ENCODE measurements at regions not wholly inside any gene's neighbourhood (a gene's known extent, or its start where the extent isn't known, plus 50 kb on each side); places are given as distances from the start of the nearest gene placed in this dataset.
"Not testable (repeated sequence)": the region's sequence is repeated elsewhere in the genome, so short reads cannot be mapped to it uniquely, and the experiment has no call there.

GRCh38 chr14:105889666-105890473 lies 363.5 kb downstream of the TMEM121 start:
- no peaks in the 10 kb centered on the region for H3K9me3 ChIP-seq (ENCODE audit: low read depth)
- H3K27ac ChIP-seq: no peak overlapping the region
- no peaks in the 10 kb centered on the region for H3K36me3 ChIP-seq
- no peak overlapping the region for H3K4me3 ChIP-seq
- H3K4me1 ChIP-seq (ENCODE audit: low read depth): no peaks in the 10 kb centered on the region
- H3K27me3 ChIP-seq: no peaks in the 10 kb centered on the region
- no peak for TF ChIP-seq CTCF (IDR thresholded peaks at IDR 0.05; ENCODE audit: low read depth, low read length)
- no peak for DNase-seq (ENCODE audit: low read depth in 1 of 2, low spot score in 1 of 2)

GRCh38 chr14:105890474-105891220 lies 364.3 kb downstream of the TMEM121 start:
- no peak for DNase-seq (ENCODE audit: low read depth in 1 of 2, low spot score in 1 of 2)
- no peak for TF ChIP-seq CTCF (IDR thresholded peaks at IDR 0.05; ENCODE audit: low read depth, low read length)
- H3K27ac ChIP-seq: no peak overlapping the region
- no peaks in the 10 kb centered on the region for H3K27me3 ChIP-seq
- no peaks in the 10 kb centered on the region for H3K36me3 ChIP-seq
- H3K4me3 ChIP-seq: no peak overlapping the region
- no peaks in the 10 kb centered on the region for H3K9me3 ChIP-seq (ENCODE audit: low read depth)
- no peaks in the 10 kb centered on the region for H3K4me1 ChIP-seq (ENCODE audit: low read depth)

DNA sequence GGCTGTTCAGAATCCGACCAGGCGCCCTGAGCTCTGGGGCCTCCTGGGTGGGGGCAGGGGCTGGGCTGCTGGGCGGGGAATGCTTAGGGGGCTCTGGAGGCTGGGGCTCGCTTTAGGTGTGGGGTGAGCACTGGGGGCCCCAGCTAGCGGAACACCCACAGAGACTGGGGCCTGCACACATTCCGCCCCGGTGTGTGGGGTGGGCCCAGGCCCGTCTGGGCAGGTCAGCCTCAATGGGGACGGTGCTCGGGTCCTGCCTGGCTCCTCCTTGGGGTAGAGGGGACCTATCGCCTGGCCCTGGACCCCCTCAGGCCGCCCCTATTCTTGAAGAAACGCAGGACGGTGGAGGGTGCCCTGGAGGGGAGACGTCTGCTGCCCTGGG lies 364.8 kb downstream of the TMEM121 start:
- no peak overlapping the region for H3K27ac ChIP-seq
- H3K9me3 ChIP-seq (ENCODE audit: low read depth): no peaks in the 10 kb centered on the region
- no peak for TF ChIP-seq CTCF (IDR thresholded peaks at IDR 0.05; ENCODE audit: low read depth, low read length)
- no peaks in the 10 kb centered on the region for H3K27me3 ChIP-seq
- H3K4me1 ChIP-seq (ENCODE audit: low read depth): no peaks in the 10 kb centered on the region
- no peak for DNase-seq (ENCODE audit: low read depth in 1 of 2, low spot score in 1 of 2)
- H3K4me3 ChIP-seq: no peak overlapping the region
- no peaks in the 10 kb centered on the region for H3K36me3 ChIP-seq

GRCh38 chr14:105891631-105892452 lies 365.5 kb downstream of the TMEM121 start:
- H3K4me1 ChIP-seq (ENCODE audit: low read depth): no peaks in the 10 kb centered on the region
- no peak overlapping the region for H3K4me3 ChIP-seq
- DNase-seq (ENCODE audit: low read depth in 1 of 2, low spot score in 1 of 2): no peak
- H3K27me3 ChIP-seq: no peaks in the 10 kb centered on the region
- H3K36me3 ChIP-seq: no peaks in the 10 kb centered on the region
- H3K9me3 ChIP-seq (ENCODE audit: low read depth): no peaks in the 10 kb centered on the region
- TF ChIP-seq CTCF (IDR thresholded peaks at IDR 0.05; ENCODE audit: low read depth, low read length): no peak
- no peak overlapping the region for H3K27ac ChIP-seq

DNA sequence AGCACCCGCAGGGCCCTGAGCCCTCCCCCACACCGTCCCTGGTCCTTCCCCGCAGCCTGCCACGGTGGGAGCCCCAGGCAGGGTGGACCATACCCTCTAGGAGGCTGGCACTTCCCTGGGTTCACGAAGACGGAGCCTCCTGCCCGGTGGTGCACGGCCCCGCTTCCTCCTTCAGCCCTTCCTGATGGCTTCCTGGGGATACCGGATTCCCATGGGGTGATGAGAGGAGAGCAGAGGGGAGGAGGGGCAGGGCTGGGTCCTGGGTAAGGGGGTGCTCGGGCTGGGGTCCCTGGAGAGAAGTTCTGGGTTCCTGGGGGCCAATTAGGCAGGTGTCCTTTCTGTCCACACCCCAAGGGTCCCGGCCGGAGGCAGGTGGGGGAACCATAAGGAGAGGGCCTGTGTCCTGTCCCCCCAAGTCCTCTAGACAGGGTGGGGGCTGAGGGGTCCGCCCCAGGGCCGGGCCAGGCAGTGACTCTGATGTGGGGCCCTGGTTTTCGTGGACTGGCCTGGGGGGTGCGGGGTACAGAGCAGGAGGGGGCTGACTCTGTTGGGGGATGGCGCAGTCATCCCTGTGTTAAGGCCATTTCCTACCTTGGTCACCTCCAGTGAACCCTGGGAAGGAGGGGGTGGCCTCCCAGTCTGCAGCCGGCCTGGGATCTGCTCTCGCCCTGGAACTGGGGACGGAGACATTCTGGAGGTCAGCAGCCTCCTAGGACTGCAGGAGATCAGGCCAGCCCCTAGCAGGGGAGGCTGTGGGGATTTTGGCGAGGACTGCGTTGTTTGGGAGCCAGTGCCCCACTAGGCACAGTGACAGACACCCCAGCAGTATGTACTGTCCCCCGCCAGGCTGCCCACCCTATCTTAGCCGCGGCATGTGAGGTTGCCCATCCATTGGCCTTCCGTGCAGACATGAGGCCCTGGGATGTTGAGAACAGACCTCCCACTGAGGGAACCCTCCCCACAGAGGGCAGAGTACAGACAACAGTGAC lies 366.4 kb downstream of the TMEM121 start:
- not testable (repeated sequence) for H3K36me3 ChIP-seq; H3K27ac ChIP-seq; H3K9me3 ChIP-seq (ENCODE audit: low read depth); H3K4me1 ChIP-seq (ENCODE audit: low read depth); DNase-seq (ENCODE audit: low read depth in 1 of 2, low spot score in 1 of 2); H3K4me3 ChIP-seq; H3K27me3 ChIP-seq

DNA sequence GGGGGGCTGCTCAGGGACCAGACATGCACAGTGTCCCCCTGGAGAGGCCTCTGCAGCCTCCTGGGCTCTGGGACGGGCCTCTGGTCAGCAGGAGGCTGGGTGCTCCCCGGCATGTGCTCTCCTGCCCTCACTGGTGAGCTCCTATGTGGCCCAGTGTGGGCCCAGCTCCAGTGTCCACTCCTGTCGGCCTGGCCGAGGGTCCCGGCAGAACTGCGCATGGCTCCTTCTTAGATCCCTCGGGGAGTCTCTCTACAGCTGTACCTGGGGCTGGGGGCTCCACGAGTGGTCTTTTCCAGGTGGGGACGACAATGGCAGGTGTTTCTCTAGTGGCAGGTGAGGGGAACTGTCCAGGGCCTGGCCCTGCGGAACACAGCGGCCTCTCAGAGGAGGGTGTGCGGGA lies 367.3 kb downstream of the TMEM121 start:
- not testable (repeated sequence) for H3K36me3 ChIP-seq; H3K27ac ChIP-seq; DNase-seq (ENCODE audit: low read depth in 1 of 2, low spot score in 1 of 2); H3K9me3 ChIP-seq (ENCODE audit: low read depth); H3K4me1 ChIP-seq (ENCODE audit: low read depth); H3K27me3 ChIP-seq; H3K4me3 ChIP-seq
